HEK293 (cell line): ENCODE measurements at regions not wholly inside any gene's neighbourhood (a gene's known extent, or its start where the extent isn't known, plus 50 kb on each side); places are given as distances from the start of the nearest gene placed in this dataset.

Experiments used
- SETDB1 ChIP-seq: IDR thresholded peaks from one replicate; pipeline ENCODE4 v1.6.1; 2017; ENCODE audit warnings: mild to moderate bottlenecking, low read length, moderate library complexity, mixed read lengths; ENCODE audit not compliant: insufficient read length
- ZNF140 ChIP-seq: fragments of 450-650 bp; formaldehyde crosslinking; IDR thresholded peaks from 2 replicates; pipeline ENCODE4 v1.5.1; 2016; ENCODE audit warnings: missing biosample characterization, missing genetic modification characterization
- ZNF37A ChIP-seq: fragments of 450-650 bp; IDR thresholded peaks from 2 replicates; pipeline ENCODE4 v1.5.1; 2018; ENCODE audit warnings: missing biosample characterization, missing genetic modification characterization
- ZNF48 ChIP-seq: fragments of 450-650 bp; formaldehyde crosslinking; IDR thresholded peaks from 2 replicates; pipeline ENCODE4 v1.5.1; 2016; ENCODE audit warnings: missing biosample characterization, missing genetic modification characterization
- TF ChIP-seq, protein P1 (sequence below): fragments of 450-650 bp; formaldehyde crosslinking; IDR thresholded peaks from 2 replicates; pipeline ENCODE4 v1.5.1; 2016; ENCODE audit warnings: missing biosample characterization, missing genetic modification characterization
- TF ChIP-seq, protein P2 (sequence below): fragments of 450-650 bp; formaldehyde crosslinking; IDR thresholded peaks from 2 replicates; pipeline ENCODE4 v1.5.1; 2017; ENCODE audit warnings: missing biosample characterization, missing genetic modification characterization
- TF ChIP-seq, protein P3 (sequence below): sonication (generic); formaldehyde crosslinking; IDR thresholded peaks from 2 replicates; pipeline ENCODE4 v1.8.1; 2022; ENCODE audit warnings: mild to moderate bottlenecking, moderate library complexity, missing genetic modification reagents

DNA sequence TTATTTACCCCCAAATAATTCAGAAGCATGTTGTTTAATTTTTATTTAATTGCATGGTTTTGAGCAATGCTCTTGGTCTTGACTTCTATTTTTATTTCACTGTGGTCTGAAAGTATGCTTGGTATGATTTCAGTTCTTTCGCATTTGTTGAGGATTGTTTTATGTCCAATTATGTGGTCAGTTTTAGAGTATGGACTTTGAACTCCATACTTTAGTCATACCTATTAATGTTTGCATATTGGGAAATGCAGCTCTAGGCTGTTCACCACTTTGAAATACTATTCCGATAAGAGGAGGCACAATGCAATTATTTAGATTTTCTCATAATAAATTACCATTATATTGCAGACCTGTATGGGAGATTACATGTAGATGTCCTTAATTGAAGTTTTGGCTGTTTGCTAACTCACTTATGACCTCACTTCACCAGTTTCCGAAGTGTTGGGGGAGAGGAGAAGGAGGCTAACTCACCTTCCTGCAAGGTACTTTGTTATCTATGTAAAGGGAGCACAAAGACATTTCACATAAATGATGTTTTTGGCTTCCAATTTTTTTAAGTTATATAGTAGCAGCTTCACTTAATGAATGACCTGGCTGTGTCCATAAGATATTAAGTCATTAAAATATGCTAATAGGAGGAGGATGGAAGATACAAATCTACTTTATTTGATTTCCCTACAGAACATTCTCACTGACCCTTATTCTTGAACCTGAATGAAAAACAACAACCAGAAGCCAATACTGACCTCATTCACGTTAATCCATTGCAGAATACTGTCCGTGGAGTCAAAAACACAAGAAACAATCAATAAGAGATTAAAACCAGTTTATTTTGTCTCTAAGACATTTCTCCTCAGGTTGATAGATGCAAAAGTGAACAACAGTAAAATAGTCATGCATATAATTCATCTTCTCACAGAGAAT, 970.3 kb upstream of the ARRDC3 start:
- TF ChIP-seq, protein P1, sequence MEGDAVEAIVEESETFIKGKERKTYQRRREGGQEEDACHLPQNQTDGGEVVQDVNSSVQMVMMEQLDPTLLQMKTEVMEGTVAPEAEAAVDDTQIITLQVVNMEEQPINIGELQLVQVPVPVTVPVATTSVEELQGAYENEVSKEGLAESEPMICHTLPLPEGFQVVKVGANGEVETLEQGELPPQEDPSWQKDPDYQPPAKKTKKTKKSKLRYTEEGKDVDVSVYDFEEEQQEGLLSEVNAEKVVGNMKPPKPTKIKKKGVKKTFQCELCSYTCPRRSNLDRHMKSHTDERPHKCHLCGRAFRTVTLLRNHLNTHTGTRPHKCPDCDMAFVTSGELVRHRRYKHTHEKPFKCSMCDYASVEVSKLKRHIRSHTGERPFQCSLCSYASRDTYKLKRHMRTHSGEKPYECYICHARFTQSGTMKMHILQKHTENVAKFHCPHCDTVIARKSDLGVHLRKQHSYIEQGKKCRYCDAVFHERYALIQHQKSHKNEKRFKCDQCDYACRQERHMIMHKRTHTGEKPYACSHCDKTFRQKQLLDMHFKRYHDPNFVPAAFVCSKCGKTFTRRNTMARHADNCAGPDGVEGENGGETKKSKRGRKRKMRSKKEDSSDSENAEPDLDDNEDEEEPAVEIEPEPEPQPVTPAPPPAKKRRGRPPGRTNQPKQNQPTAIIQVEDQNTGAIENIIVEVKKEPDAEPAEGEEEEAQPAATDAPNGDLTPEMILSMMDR (tag by site-specific recombination), result no peak
- TF ChIP-seq ZNF140 (no peak), ZNF37A (no peak), ZNF48 (tag by site-specific recombination) (no peak), SETDB1 (no peak)
- TF ChIP-seq, protein P2, sequence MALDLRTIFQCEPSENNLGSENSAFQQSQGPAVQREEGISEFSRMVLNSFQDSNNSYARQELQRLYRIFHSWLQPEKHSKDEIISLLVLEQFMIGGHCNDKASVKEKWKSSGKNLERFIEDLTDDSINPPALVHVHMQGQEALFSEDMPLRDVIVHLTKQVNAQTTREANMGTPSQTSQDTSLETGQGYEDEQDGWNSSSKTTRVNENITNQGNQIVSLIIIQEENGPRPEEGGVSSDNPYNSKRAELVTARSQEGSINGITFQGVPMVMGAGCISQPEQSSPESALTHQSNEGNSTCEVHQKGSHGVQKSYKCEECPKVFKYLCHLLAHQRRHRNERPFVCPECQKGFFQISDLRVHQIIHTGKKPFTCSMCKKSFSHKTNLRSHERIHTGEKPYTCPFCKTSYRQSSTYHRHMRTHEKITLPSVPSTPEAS, result no peak
- TF ChIP-seq, protein P3, sequence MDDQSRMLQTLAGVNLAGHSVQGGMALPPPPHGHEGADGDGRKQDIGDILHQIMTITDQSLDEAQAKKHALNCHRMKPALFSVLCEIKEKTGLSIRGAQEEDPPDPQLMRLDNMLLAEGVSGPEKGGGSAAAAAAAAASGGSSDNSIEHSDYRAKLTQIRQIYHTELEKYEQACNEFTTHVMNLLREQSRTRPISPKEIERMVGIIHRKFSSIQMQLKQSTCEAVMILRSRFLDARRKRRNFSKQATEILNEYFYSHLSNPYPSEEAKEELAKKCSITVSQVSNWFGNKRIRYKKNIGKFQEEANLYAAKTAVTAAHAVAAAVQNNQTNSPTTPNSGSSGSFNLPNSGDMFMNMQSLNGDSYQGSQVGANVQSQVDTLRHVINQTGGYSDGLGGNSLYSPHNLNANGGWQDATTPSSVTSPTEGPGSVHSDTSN (CRISPR knock-in tag), result no peak
